ENCODE measurements at regions not wholly inside any gene's neighbourhood (a gene's known extent, or its start where the extent isn't known, plus 50 kb on each side); places are given as distances from the start of the nearest gene placed in this dataset.
A peak's percentile ranks its signal among the peaks of the same experiment; 100 is the strongest.
"Not testable (repeated sequence)": the region's sequence is repeated elsewhere in the genome, so short reads cannot be mapped to it uniquely, and the experiment has no call there.

GRCh38 chr20:6277661-6278240, 154.9 kb upstream of the FERMT1 start:
- Histone ChIP-seq H3K27me3 (ENCODE audit: control insufficient read depth in 3 of 3, insufficient read depth in 3 of 3, low read length in 2 of 3) (no peaks in the 10 kb centered on the region), H3K4me1 (ENCODE audit: control insufficient read depth in 5 of 5, insufficient read depth in 5 of 5, low read length in 5 of 5) (peaks cover 0 to 14% (median 0%) of the 10 kb centered on the region in 5 donors), H3K9me3 (ENCODE audit: control insufficient read depth in 4 of 4, insufficient read depth in 3 of 4, low read length in 3 of 4) (peaks cover 0 to 5% (median 2%) of the 10 kb centered on the region in 4 donors), H3K4me3 (no peak overlapping the region), H3K9ac (ENCODE audit: insufficient read depth in 1 of 2, low read length in 2 of 2) (peak overlapping the region in 1 of 2 donors; percentile 11), H3K27ac (ENCODE audit: low read depth in 1 of 2, low read length in 1 of 2) (no peak overlapping the region), H3K36me3 (ENCODE audit: control insufficient read depth in 4 of 4, insufficient read depth in 4 of 4, low read length in 4 of 4) (no peaks in the 10 kb centered on the region)
- WGBS, 2 donors = 40 to 41% methylated on average over 6 of the region's 6 CpGs
- DNase-seq = peak; percentile 50 to 85 (median 78)
- TF ChIP-seq CTCF (IDR thresholded peaks at IDR 0.05; ENCODE audit: control extremely low read depth, extremely low read depth) = no peak
- ATAC-seq (ENCODE audit: insufficient read depth, low FRiP score) = no peak

- not testable (repeated sequence) for DNase-seq; ATAC-seq (ENCODE audit: insufficient read depth, low FRiP score); H3K9ac ChIP-seq (ENCODE audit: insufficient read depth in 1 of 2, low read length in 2 of 2); H3K4me3 ChIP-seq; H3K27me3 ChIP-seq (ENCODE audit: control insufficient read depth in 3 of 3, insufficient read depth in 3 of 3, low read length in 2 of 3); H3K36me3 ChIP-seq (ENCODE audit: control insufficient read depth in 4 of 4, insufficient read depth in 4 of 4, low read length in 4 of 4); H3K27ac ChIP-seq (ENCODE audit: low read depth in 1 of 2, low read length in 1 of 2); H3K9me3 ChIP-seq (ENCODE audit: control insufficient read depth in 4 of 4, insufficient read depth in 3 of 4, low read length in 3 of 4)
- H3K4me1 ChIP-seq (ENCODE audit: control insufficient read depth in 5 of 5, insufficient read depth in 5 of 5, low read length in 5 of 5) = peaks cover 0 to 13% (median 0%) of the 10 kb centered on the region in 5 donors
These were observed 147.6 kb upstream of the FERMT1 start for GRCh38 chr20:6270404-6270803.

- Histone ChIP-seq H3K4me1 (ENCODE audit: control insufficient read depth in 5 of 5, insufficient read depth in 5 of 5, low read length in 5 of 5) (peaks cover 0 to 19% (median 0%) of the 10 kb centered on the region in 5 donors), H3K4me3 (no peak overlapping the region), H3K27ac (ENCODE audit: low read depth in 1 of 2, low read length in 1 of 2) (no peak overlapping the region), H3K36me3 (ENCODE audit: control insufficient read depth in 4 of 4, insufficient read depth in 4 of 4, low read length in 4 of 4) (no peaks in the 10 kb centered on the region), H3K9ac (ENCODE audit: insufficient read depth in 1 of 2, low read length in 2 of 2) (no peak overlapping the region), H3K9me3 (ENCODE audit: control insufficient read depth in 4 of 4, insufficient read depth in 3 of 4, low read length in 3 of 4) (no peaks in the 10 kb centered on the region), H3K27me3 (ENCODE audit: control insufficient read depth in 3 of 3, insufficient read depth in 3 of 3, low read length in 2 of 3) (no peaks in the 10 kb centered on the region)
- ATAC-seq (ENCODE audit: insufficient read depth, low FRiP score) = no peak
- WGBS, 2 donors = 66 to 71% methylated on average over 8 of the region's 8 CpGs
- DNase-seq = no peak
- TF ChIP-seq CTCF (IDR thresholded peaks at IDR 0.05; ENCODE audit: control extremely low read depth, extremely low read depth) = no peak
These were observed 146.5 kb upstream of the FERMT1 start for GRCh38 chr20:6269168-6269873.

- peak overlapping the region in 1 of 2 donors; percentile 47 for H3K27ac ChIP-seq (ENCODE audit: low read depth in 1 of 2, low read length in 1 of 2)
- H3K9ac ChIP-seq (ENCODE audit: insufficient read depth in 1 of 2, low read length in 2 of 2) = peak overlapping the region in 1 of 2 donors; percentile 16
- no peak overlapping the region for H3K4me3 ChIP-seq
- no peaks in the 10 kb centered on the region for H3K9me3 ChIP-seq (ENCODE audit: control insufficient read depth in 4 of 4, insufficient read depth in 3 of 4, low read length in 3 of 4)
- 20 to 49% methylated on average over 10 of the region's 10 CpGs for WGBS, 2 donors
- H3K4me1 ChIP-seq (ENCODE audit: control insufficient read depth in 5 of 5, insufficient read depth in 5 of 5, low read length in 5 of 5) = peaks cover 0 to 19% (median 0%) of the 10 kb centered on the region in 5 donors
- no peaks in the 10 kb centered on the region for H3K27me3 ChIP-seq (ENCODE audit: control insufficient read depth in 3 of 3, insufficient read depth in 3 of 3, low read length in 2 of 3)
- no peak for TF ChIP-seq CTCF (IDR thresholded peaks at IDR 0.05; ENCODE audit: control extremely low read depth, extremely low read depth)
- peak; percentile 70 for ATAC-seq (ENCODE audit: insufficient read depth, low FRiP score)
- no peaks in the 10 kb centered on the region for H3K36me3 ChIP-seq (ENCODE audit: control insufficient read depth in 4 of 4, insufficient read depth in 4 of 4, low read length in 4 of 4)
- DNase-seq = peak; percentile 44 to 91 (median 87)
These were observed 142.5 kb upstream of the FERMT1 start for GRCh38 chr20:6265204-6265904.
